B cell (primary cell): ENCODE measurements at regions not wholly inside any gene's neighbourhood (a gene's known extent, or its start where the extent isn't known, plus 50 kb on each side); places are given as distances from the start of the nearest gene placed in this dataset.

Experiments
- ATAC-seq: fragments of 200-7000 bp; cut with Tn5 transposase; one replicate; pipeline ENCODE4 v1.10.0; 2021; ENCODE audit warnings: low read depth, mild to moderate bottlenecking, moderate number of reproducible peaks, moderate library complexity
- CTCF ChIA-PET: fragments of 350-600 bp; sonication (Branson Sonifier 250); formaldehyde crosslinking; loops from one replicate; lab custom pipeline; 2021; ENCODE audit warnings: antibody characterized with exemption, inconsistent platforms; lab: Charles Lee
- POLR2A ChIA-PET: fragments of 350-600 bp; sonication (Branson Sonifier 250); formaldehyde crosslinking; loops from one replicate; lab custom pipeline; 2021; ENCODE audit warnings: antibody characterized with exemption; lab: Charles Lee
- DNase-seq: peaks from one replicate; pipeline ENCODE4 v3.0.0; 2013
- H2AFZ ChIP-seq: 2 replicates; pipeline ENCODE4 v1.6.1; 2012; ENCODE audit warnings: mild to moderate bottlenecking, low read depth, low read length; ENCODE audit not compliant: insufficient read depth, poor library complexity, severe bottlenecking
- H3K27ac ChIP-seq, 2 donors: 1 replicate in 1 of 2; 2 replicates in 1 of 2; pipeline ENCODE4 v1.5.1; 2012 to 2013; ENCODE audit warnings: low read length in 2 of 2, mild to moderate bottlenecking in 2 of 2, moderate library complexity in 1 of 2
- H3K27me3 ChIP-seq, 4 experiments: fragments of 200-600 bp in 1 of 4; sonication (generic) in 1 of 4; replicated peaks in 1 of 4; 1 replicate in 2 of 4; 2 replicates in 2 of 4; pipeline versions ENCODE4 v1.6.1 to v1.7.0; 2013 to 2016; ENCODE audit warnings: low read length in 3 of 4, mild to moderate bottlenecking in 2 of 4, mixed read lengths in 1 of 4, moderate library complexity in 1 of 4; ENCODE audit not compliant: insufficient read depth in 4 of 4, control insufficient read depth in 3 of 4; ENCODE audit errors: control extremely low read depth in 1 of 4
- H3K36me3 ChIP-seq, 2 experiments: replicated peaks in 1 of 2; 1 replicate in 1 of 2; 2 replicates in 1 of 2; pipeline versions ENCODE4 v1.6.1 to v1.7.1; 2013; ENCODE audit warnings: low read length in 1 of 2; ENCODE audit not compliant: insufficient read depth in 2 of 2, control insufficient read depth in 1 of 2; ENCODE audit errors: control extremely low read depth in 1 of 2, extremely low read depth in 1 of 2
- H3K4me1 ChIP-seq, 2 donors: fragments of 200-600 bp in 1 of 2; sonication (generic) in 1 of 2; 1 replicate in 1 of 2; 2 replicates in 1 of 2; pipeline versions ENCODE4 v1.5.1 to v1.6.1; 2013 to 2017; ENCODE audit warnings: low read length in 2 of 2; ENCODE audit not compliant: control insufficient read depth in 2 of 2, insufficient read depth in 2 of 2
- H3K4me2 ChIP-seq: replicated peaks from 2 replicates; pipeline ENCODE3; 2012; ENCODE audit warnings: mild to moderate bottlenecking, low read depth, low read length; ENCODE audit not compliant: poor library complexity, severe bottlenecking
- H3K4me3 ChIP-seq, 5 experiments: fragments of 200-600 bp in 1 of 5; sonication (generic) in 1 of 5; 1 replicate in 3 of 5; 2 replicates in 2 of 5; pipeline versions ENCODE4 v1.5.1 to v1.7.0; 2011 to 2016; ENCODE audit warnings: low read length in 4 of 5, mild to moderate bottlenecking in 4 of 5, low read depth in 2 of 5, control low read depth in 1 of 5, moderate library complexity in 1 of 5; ENCODE audit not compliant: insufficient read depth in 1 of 5; ENCODE audit errors: control extremely low read depth in 1 of 5, extremely low read depth in 1 of 5
- H3K79me2 ChIP-seq: fragments of 200-600 bp; sonication (generic); one replicate; pipeline ENCODE4 v1.6.0; 2016; ENCODE audit warnings: low read length; ENCODE audit not compliant: control insufficient read depth, insufficient read depth
- H3K9ac ChIP-seq: fragments of 200-600 bp; sonication (generic); 2 replicates; pipeline ENCODE4 v1.6.1; 2017; ENCODE audit warnings: mild to moderate bottlenecking, low read length, moderate library complexity
- H3K9me3 ChIP-seq, 3 donors: one replicate each; pipeline versions ENCODE4 v1.6.1 to v1.7.1; 2013; ENCODE audit warnings: low read length in 2 of 3; ENCODE audit not compliant: control insufficient read depth in 2 of 3, insufficient read depth in 1 of 3; ENCODE audit errors: control extremely low read depth in 1 of 3
- H4K20me1 ChIP-seq: 2 replicates; pipeline ENCODE4 v1.6.0; 2012; ENCODE audit warnings: mild to moderate bottlenecking, low read length; ENCODE audit not compliant: insufficient read depth, control insufficient read depth, poor library complexity, severe bottlenecking
- H3K27ac Mint-ChIP-seq: one replicate; pipeline ENCODE4 v1.8.0; 2021; ENCODE audit warnings: mixed read lengths
- H3K27me3 Mint-ChIP-seq: one replicate; pipeline ENCODE4 v1.8.0; 2021; ENCODE audit warnings: mixed read lengths
- H3K4me1 Mint-ChIP-seq: one replicate; pipeline ENCODE4 v1.8.0; 2021; ENCODE audit warnings: mixed read lengths
- H3K4me3 Mint-ChIP-seq: one replicate; pipeline ENCODE4 v1.8.0; 2021; ENCODE audit warnings: mixed read lengths
- H3K9me3 Mint-ChIP-seq: one replicate; pipeline ENCODE4 v1.8.0; 2022; ENCODE audit warnings: mixed read lengths; ENCODE audit not compliant: insufficient read depth
- EZH2 ChIP-seq: IDR thresholded peaks from 2 replicates; pipeline ENCODE4 v1.6.1; 2012; ENCODE audit warnings: borderline replicate concordance, low read depth, mild to moderate bottlenecking, moderate library complexity, low read length; ENCODE audit not compliant: insufficient read depth, poor library complexity, severe bottlenecking
- WGBS: methylation state at CpG from one replicate; pipeline ENCODE4 v1.1.5; 2013; ENCODE audit warnings: missing lambda C conversion rate; ENCODE audit not compliant: insufficient coverage; 5-methylcytosine and 5-hydroxymethylcytosine counted together
- intact Hi-C: fragments of 100-400 bp; cut with micrococcal nuclease; formaldehyde crosslinking; loops from one replicate; pipeline ENCODE4 v1.10.0; 2022
- TF ChIP-seq, protein P1 (sequence below): fragments of 200-600 bp; IDR thresholded peaks from one replicate; pipeline ENCODE4 v1.8.0; 2022; ENCODE audit warnings: antibody characterized with exemption, mild to moderate bottlenecking

DNA sequence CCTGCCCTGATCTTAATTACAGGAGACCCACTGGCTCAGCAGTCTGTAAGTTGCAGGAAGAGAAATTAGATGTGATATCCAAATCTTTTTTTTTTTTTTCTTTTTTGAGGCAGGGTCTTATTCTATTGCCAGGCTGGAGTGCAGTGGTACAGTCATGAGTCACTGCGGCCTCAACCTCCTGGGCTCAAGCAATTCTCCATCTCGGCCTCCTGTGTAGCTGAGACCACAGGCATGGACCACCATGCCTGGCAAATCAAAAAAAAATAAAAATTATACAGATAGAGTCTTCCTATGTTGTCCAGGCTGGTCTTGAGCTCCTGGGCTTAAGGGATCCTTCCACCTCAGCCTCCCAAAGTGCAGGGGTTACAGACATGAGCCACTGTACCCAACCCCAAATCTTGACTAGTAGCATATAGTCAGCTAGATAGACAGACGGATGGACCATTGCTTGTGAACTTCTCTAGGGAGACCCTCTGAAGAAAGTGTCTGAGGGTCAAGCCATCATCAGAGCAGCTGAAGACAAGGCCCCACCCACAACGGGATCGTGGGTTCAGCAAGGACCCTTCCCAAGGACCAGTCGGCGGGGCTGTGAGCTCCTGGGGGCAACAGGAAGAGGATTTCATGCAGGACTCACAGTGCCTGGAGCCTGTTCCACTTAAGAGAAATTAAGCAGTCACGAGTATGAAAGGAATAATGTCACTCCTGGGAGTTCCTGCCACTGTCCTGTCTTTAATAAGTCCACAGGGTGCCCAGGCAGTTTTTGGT lies 222.7 kb downstream of the ANKRD60 start:
- no peaks in the 10 kb centered on the region for H3K4me1 ChIP-seq
- no peak overlapping the region for H3K4me2 ChIP-seq
- H3K9me3 ChIP-seq: peaks cover 0 to 5% (median 0%) of the 10 kb centered on the region in 3 donors
- H2AFZ ChIP-seq: no peak overlapping the region
- H3K9me3 Mint-ChIP-seq: no peaks in the 10 kb centered on the region
- WGBS: 71% methylated on average over 7 of the region's 8 CpGs
- DNase-seq (no peak), ATAC-seq (no peak)
- H3K27ac ChIP-seq: no peak overlapping the region
- H3K4me1 Mint-ChIP-seq: no peaks in the 10 kb centered on the region
- H3K4me3 ChIP-seq: no peak overlapping the region
- no peak overlapping the region for H3K4me3 Mint-ChIP-seq
- ChIA-PET POLR2A (no interaction called here), CTCF (no interaction called here)
- TF ChIP-seq EZH2: no peak
- TF ChIP-seq, protein P1, sequence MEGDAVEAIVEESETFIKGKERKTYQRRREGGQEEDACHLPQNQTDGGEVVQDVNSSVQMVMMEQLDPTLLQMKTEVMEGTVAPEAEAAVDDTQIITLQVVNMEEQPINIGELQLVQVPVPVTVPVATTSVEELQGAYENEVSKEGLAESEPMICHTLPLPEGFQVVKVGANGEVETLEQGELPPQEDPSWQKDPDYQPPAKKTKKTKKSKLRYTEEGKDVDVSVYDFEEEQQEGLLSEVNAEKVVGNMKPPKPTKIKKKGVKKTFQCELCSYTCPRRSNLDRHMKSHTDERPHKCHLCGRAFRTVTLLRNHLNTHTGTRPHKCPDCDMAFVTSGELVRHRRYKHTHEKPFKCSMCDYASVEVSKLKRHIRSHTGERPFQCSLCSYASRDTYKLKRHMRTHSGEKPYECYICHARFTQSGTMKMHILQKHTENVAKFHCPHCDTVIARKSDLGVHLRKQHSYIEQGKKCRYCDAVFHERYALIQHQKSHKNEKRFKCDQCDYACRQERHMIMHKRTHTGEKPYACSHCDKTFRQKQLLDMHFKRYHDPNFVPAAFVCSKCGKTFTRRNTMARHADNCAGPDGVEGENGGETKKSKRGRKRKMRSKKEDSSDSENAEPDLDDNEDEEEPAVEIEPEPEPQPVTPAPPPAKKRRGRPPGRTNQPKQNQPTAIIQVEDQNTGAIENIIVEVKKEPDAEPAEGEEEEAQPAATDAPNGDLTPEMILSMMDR: no peak
- H3K27me3 ChIP-seq: peaks cover 0 to 3% (median 0%) of the 10 kb centered on the region in 4 experiments
- intact Hi-C loops: no loop called here
- no peaks in the 10 kb centered on the region for H3K36me3 ChIP-seq
- no peaks in the 10 kb centered on the region for H4K20me1 ChIP-seq
- peaks cover 27% of the 10 kb centered on the region for H3K27me3 Mint-ChIP-seq
- peak overlapping the region; percentile 34 for H3K27ac Mint-ChIP-seq
- H3K79me2 ChIP-seq: no peaks in the 10 kb centered on the region
- H3K9ac ChIP-seq: no peak overlapping the region

DNA sequence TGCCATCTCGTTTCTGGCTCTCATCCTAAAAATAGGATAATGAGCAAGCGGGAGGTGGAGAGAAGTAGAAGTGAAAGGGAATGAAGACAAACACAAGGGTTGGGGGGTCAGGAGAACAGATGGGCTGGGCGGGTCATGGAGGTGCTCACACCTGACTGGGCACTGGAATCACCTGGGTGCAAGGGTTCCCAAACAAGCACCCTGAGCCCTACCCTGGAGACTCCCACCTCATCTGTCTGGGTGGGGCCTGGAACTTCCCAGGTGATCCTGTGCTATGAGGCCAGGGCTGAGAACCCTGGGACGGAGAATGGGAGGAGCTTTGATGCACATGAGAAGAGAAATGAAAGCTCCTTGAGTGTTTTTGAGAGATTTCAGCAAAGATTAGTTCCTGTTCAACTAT lies 223.6 kb downstream of the ANKRD60 start:
- no peak overlapping the region for H3K9ac ChIP-seq
- H3K27ac ChIP-seq: no peak overlapping the region
- CTCF ChIA-PET: no interaction called here
- H3K4me2 ChIP-seq: no peak overlapping the region
- POLR2A ChIA-PET: no interaction called here
- no peak overlapping the region for H2AFZ ChIP-seq
- Mint-ChIP-seq H3K27ac (no peak overlapping the region), H3K9me3 (no peaks in the 10 kb centered on the region), H3K4me1 (peaks cover 1% of the 10 kb centered on the region), H3K27me3 (peaks cover 27% of the 10 kb centered on the region), H3K4me3 (no peak overlapping the region)
- H3K4me1 ChIP-seq: peaks cover 0 to under 1% of the 10 kb centered on the region in 2 donors
- WGBS: 67% methylated on average over 1 of the region's 4 CpGs
- DNase-seq (no peak), ATAC-seq (no peak)
- peaks cover 0 to 3% (median 0%) of the 10 kb centered on the region in 4 experiments for H3K27me3 ChIP-seq
- TF ChIP-seq, protein P1: no peak
- TF ChIP-seq EZH2: no peak
- H3K36me3 ChIP-seq: no peaks in the 10 kb centered on the region
- no peaks in the 10 kb centered on the region for H4K20me1 ChIP-seq
- intact Hi-C loops: no loop called here
- no peak overlapping the region for H3K4me3 ChIP-seq
- H3K9me3 ChIP-seq: peaks cover 0 to 5% (median 0%) of the 10 kb centered on the region in 3 donors
- H3K79me2 ChIP-seq: no peaks in the 10 kb centered on the region
